WTC11 (cell line): ENCODE measurements at regions not wholly inside any gene's neighbourhood (a gene's known extent, or its start where the extent isn't known, plus 50 kb on each side); places are given as distances from the start of the nearest gene placed in this dataset.

Source experiments
- ATAC-seq: fragments of 200-7000 bp; cut with Tn5 transposase; 2 replicates; pipeline ENCODE4 v1.10.0; 2021; ENCODE audit warnings: mild to moderate bottlenecking, moderate library complexity
- CTCF ChIA-PET: fragments of 300-600 bp; sonication (Branson Sonifier 250); formaldehyde crosslinking; loops from one replicate; lab custom pipeline; 2021; ENCODE audit warnings: antibody characterized with exemption; lab: Charles Lee
- POLR2A ChIA-PET: fragments of 350-600 bp; sonication (Branson Sonifier 250); formaldehyde crosslinking; loops from one replicate; lab custom pipeline; 2021; ENCODE audit warnings: antibody characterized with exemption; lab: Charles Lee
- DNase-seq: peaks from one replicate; pipeline ENCODE4 v3.0.0; 2021; ENCODE audit warnings: low spot score
- H3K27ac Mint-ChIP-seq: 2 replicates; pipeline ENCODE4 v1.8.0; 2021; ENCODE audit warnings: mixed read lengths
- H3K27me3 Mint-ChIP-seq: 2 replicates; pipeline ENCODE4 v1.8.0; 2021; ENCODE audit warnings: low read depth, mild to moderate bottlenecking, moderate library complexity, mixed read lengths
- H3K36me3 Mint-ChIP-seq: 2 replicates; pipeline ENCODE4 v1.8.0; 2021; ENCODE audit warnings: mixed read lengths
- H3K4me1 Mint-ChIP-seq: 2 replicates; pipeline ENCODE4 v1.8.0; 2022; ENCODE audit warnings: mixed read lengths
- H3K4me3 Mint-ChIP-seq: 2 replicates; pipeline ENCODE4 v1.8.0; 2021; ENCODE audit warnings: mild to moderate bottlenecking, moderate library complexity, mixed read lengths
- H3K9me3 Mint-ChIP-seq: 2 replicates; pipeline ENCODE4 v1.8.0; 2021; ENCODE audit warnings: mixed read lengths
- EMX1 ChIP-seq: fragments of 250-450 bp; sonication (Bioruptor Pico); IDR thresholded peaks from 2 replicates; pipeline ENCODE4 v1.8.0; 2021; ENCODE audit warnings: mild to moderate bottlenecking
- ERG ChIP-seq: fragments of 250-450 bp; sonication (Bioruptor Pico); IDR thresholded peaks from 2 replicates; pipeline ENCODE4 v1.8.0; 2021; ENCODE audit warnings: mild to moderate bottlenecking
- IRF2 ChIP-seq: sonication (generic); formaldehyde crosslinking; IDR thresholded peaks from 2 replicates; pipeline ENCODE4 v1.8.0; 2022; ENCODE audit warnings: low read depth, missing genetic modification reagents, borderline replicate concordance
- OVOL2 ChIP-seq: fragments of 250-450 bp; sonication (Bioruptor Pico); IDR thresholded peaks from 2 replicates; pipeline ENCODE4 v1.9.0; 2021; ENCODE audit warnings: mild to moderate bottlenecking, borderline replicate concordance
- TEAD4 ChIP-seq: sonication (generic); formaldehyde crosslinking; IDR thresholded peaks from 2 replicates; pipeline ENCODE4 v1.8.0; 2022; ENCODE audit warnings: mild to moderate bottlenecking, missing genetic modification reagents
- ZNF138 ChIP-seq: sonication (generic); formaldehyde crosslinking; conservative IDR thresholded peaks from 2 replicates; pipeline ENCODE4 v1.8.1; 2022; ENCODE audit warnings: mild to moderate bottlenecking, moderate library complexity, missing genetic modification reagents
- ZNF219 ChIP-seq: sonication (generic); formaldehyde crosslinking; IDR thresholded peaks from 2 replicates; pipeline ENCODE4 v1.8.0; 2023; ENCODE audit warnings: missing genetic modification reagents, mild to moderate bottlenecking, borderline replicate concordance
- ZNF263 ChIP-seq: sonication (generic); formaldehyde crosslinking; IDR thresholded peaks from 2 replicates; pipeline ENCODE4 v1.8.1; 2022; ENCODE audit warnings: low read depth, mild to moderate bottlenecking, moderate library complexity, missing genetic modification reagents
- ZNF317 ChIP-seq: sonication (generic); formaldehyde crosslinking; IDR thresholded peaks from 2 replicates; pipeline ENCODE4 v1.8.1; 2023; ENCODE audit warnings: low read depth, mild to moderate bottlenecking, moderate library complexity, missing genetic modification reagents, borderline replicate concordance
- ZNF423 ChIP-seq: fragments of 250-450 bp; sonication (Bioruptor Pico); IDR thresholded peaks from 2 replicates; pipeline ENCODE4 v2.1.2; 2022; ENCODE audit warnings: mild to moderate bottlenecking, moderate library complexity
- ZNF425 ChIP-seq: fragments of 250-450 bp; sonication (Bioruptor Pico); conservative IDR thresholded peaks from 2 replicates; pipeline ENCODE4 v1.9.0; 2021; ENCODE audit warnings: mild to moderate bottlenecking
- ZNF532 ChIP-seq: fragments of 250-450 bp; sonication (Bioruptor Pico); IDR thresholded peaks from 2 replicates; pipeline ENCODE4 v1.9.0; 2021; ENCODE audit warnings: mild to moderate bottlenecking, borderline replicate concordance
- ZNF671 ChIP-seq: fragments of 250-450 bp; sonication (Bioruptor Pico); IDR thresholded peaks from 2 replicates; pipeline ENCODE4 v1.8.0; 2021; ENCODE audit warnings: mild to moderate bottlenecking

- no peak for TF ChIP-seq ERG (CRISPR knock-in tag)
- no peak for TF ChIP-seq ZNF219 (CRISPR knock-in tag)
- TF ChIP-seq ZNF671 (CRISPR knock-in tag), result no peak
- TF ChIP-seq IRF2, result no peak
- no peak for TF ChIP-seq TEAD4
Measured at GRCh38 chr10:29039677-29040189, 249.1 kb upstream of the LYZL1 start (continued).

- POLR2A ChIA-PET, result no interaction called here
Measured at GRCh38 chr10:29041616-29042015, 247.3 kb upstream of the LYZL1 start.

GRCh38 chr10:29048506-29048905 is 240.4 kb upstream of the LYZL1 start:
- ChIA-PET CTCF (no interaction called here), POLR2A (no interaction called here)
- no peaks in the 10 kb centered on the region; the same call in 1 of the 2 replicates for H3K27me3 Mint-ChIP-seq
- H3K36me3 Mint-ChIP-seq, result no peaks in the 10 kb centered on the region
- no peak for ATAC-seq
- peaks cover 5% of the 10 kb centered on the region for H3K9me3 Mint-ChIP-seq
- no peak overlapping the region for H3K27ac Mint-ChIP-seq
- TF ChIP-seq ZNF317 (CRISPR knock-in tag), result no peak
- no peak for TF ChIP-seq ZNF138 (CRISPR knock-in tag)
- no peak for DNase-seq
- H3K4me3 Mint-ChIP-seq, result no peak overlapping the region
- H3K4me1 Mint-ChIP-seq, result peaks cover 7% of the 10 kb centered on the region

More at GRCh38 chr10:29041616-29042015, 247.3 kb upstream of the LYZL1 start:
- no peak for TF ChIP-seq EMX1 (CRISPR knock-in tag)
- TF ChIP-seq ZNF423 (CRISPR knock-in tag), result no peak
- no peak for TF ChIP-seq ZNF532
- TF ChIP-seq OVOL2, result no peak
- no peak for TF ChIP-seq ZNF263 (CRISPR knock-in tag)
- no peak overlapping the region for H3K4me3 Mint-ChIP-seq
- ATAC-seq (no peak), DNase-seq (no peak)
- H3K27ac Mint-ChIP-seq, result no peak overlapping the region
- CTCF ChIA-PET, result interaction anchor here (1.0 to 1.1 kb wide), 2 partner anchors 77 to 378 kb away, joined by 3 read pairs; no protein-coding TSS in a partner anchor
- H3K4me1 Mint-ChIP-seq, result peaks cover 7% of the 10 kb centered on the region
- peaks cover 54% of the 10 kb centered on the region for H3K9me3 Mint-ChIP-seq
- H3K27me3 Mint-ChIP-seq, result peaks cover 3% of the 10 kb centered on the region
- H3K36me3 Mint-ChIP-seq, result peaks cover 16% of the 10 kb centered on the region

GRCh38 chr10:29050081-29050480 is 238.8 kb upstream of the LYZL1 start:
- ChIA-PET POLR2A (no interaction called here), CTCF (no interaction called here)
- H3K4me1 Mint-ChIP-seq, result peaks cover 18% of the 10 kb centered on the region
- H3K4me3 Mint-ChIP-seq, result no peak overlapping the region
- DNase-seq (no peak), ATAC-seq (no peak)
- H3K36me3 Mint-ChIP-seq, result no peaks in the 10 kb centered on the region
- H3K27me3 Mint-ChIP-seq, result no peaks in the 10 kb centered on the region; the same call in 1 of the 2 replicates
- TF ChIP-seq ZNF423 (CRISPR knock-in tag), result peak; percentile 37
- no peak for TF ChIP-seq ZNF425 (CRISPR knock-in tag)
- no peaks in the 10 kb centered on the region for H3K9me3 Mint-ChIP-seq
- H3K27ac Mint-ChIP-seq, result no peak overlapping the region
